Neuronal stem cell (in vitro differentiated cells): ENCODE measurements at regions not wholly inside any gene's neighbourhood (a gene's known extent, or its start where the extent isn't known, plus 50 kb on each side); places are given as distances from the start of the nearest gene placed in this dataset.

ENCODE experiments used
- DNase-seq: peaks from one replicate; pipeline ENCODE4 v3.0.0-alpha.2; 2013; ENCODE audit warnings: low spot score
- H2AFZ ChIP-seq: one replicate; pipeline ENCODE4 v1.6.1; 2013; ENCODE audit warnings: mild to moderate bottlenecking, low read length, inconsistent platforms
- H2AK5ac ChIP-seq: 2 replicates; pipeline ENCODE4 v1.6.1; 2013; ENCODE audit warnings: low read depth, mild to moderate bottlenecking, inconsistent platforms, low read length, moderate library complexity, mixed read lengths
- H2BK120ac ChIP-seq: 2 replicates; pipeline ENCODE4 v1.6.1; 2013; ENCODE audit warnings: low read depth, mild to moderate bottlenecking, inconsistent platforms, low read length, moderate library complexity, mixed read lengths
- H2BK12ac ChIP-seq: one replicate; pipeline ENCODE4 v1.6.1; 2013; ENCODE audit warnings: low read length, inconsistent platforms
- H2BK15ac ChIP-seq: 2 replicates; pipeline ENCODE4 v1.6.1; 2013; ENCODE audit warnings: mild to moderate bottlenecking, low read length, inconsistent platforms, mixed read lengths
- H2BK5ac ChIP-seq: one replicate; pipeline ENCODE4 v1.6.1; 2013; ENCODE audit warnings: inconsistent platforms, mild to moderate bottlenecking, low read length, moderate library complexity
- H3K14ac ChIP-seq: one replicate; pipeline ENCODE4 v1.6.1; 2013; ENCODE audit warnings: low read length, inconsistent platforms
- H3K18ac ChIP-seq: 2 replicates; pipeline ENCODE4 v1.6.1; 2013; ENCODE audit warnings: low read length, inconsistent platforms
- H3K23ac ChIP-seq: 2 replicates; pipeline ENCODE4 v1.6.1; 2013; ENCODE audit warnings: low read depth, mild to moderate bottlenecking, mixed read lengths, low read length, inconsistent platforms; ENCODE audit not compliant: poor library complexity
- H3K27ac ChIP-seq: replicated peaks from 3 replicates; pipeline ENCODE4 v1.5.1; 2013; ENCODE audit warnings: low read length, inconsistent platforms
- H3K27me3 ChIP-seq, 3 experiments: 2 replicates each; pipeline ENCODE4 v1.6.1; 2013; ENCODE audit warnings: low read length in 3 of 3, mild to moderate bottlenecking in 2 of 3, inconsistent platforms in 1 of 3, low read depth in 1 of 3, mixed read lengths in 1 of 3, moderate library complexity in 1 of 3; ENCODE audit not compliant: control insufficient read depth in 3 of 3, insufficient read depth in 3 of 3
- H3K36me3 ChIP-seq, 2 donors: replicated peaks in 1 of 2; 2 replicates each; pipeline ENCODE4 v1.6.1; 2013; ENCODE audit warnings: low read length in 2 of 2; ENCODE audit not compliant: control insufficient read depth in 2 of 2, insufficient read depth in 2 of 2
- H3K4ac ChIP-seq: 2 replicates; pipeline ENCODE4 v1.6.1; 2013; ENCODE audit warnings: inconsistent platforms, mild to moderate bottlenecking, low read length, moderate library complexity
- H3K4me1 ChIP-seq, 2 donors: 1 replicate in 1 of 2; 2 replicates in 1 of 2; pipeline ENCODE4 v1.6.1; 2013; ENCODE audit warnings: low read length in 2 of 2, low read depth in 1 of 2; ENCODE audit not compliant: control insufficient read depth in 2 of 2, insufficient read depth in 1 of 2
- H3K4me2 ChIP-seq: one replicate; pipeline ENCODE4 v1.6.1; 2013; ENCODE audit warnings: mild to moderate bottlenecking, low read length, inconsistent platforms; ENCODE audit not compliant: insufficient read depth, poor library complexity, severe bottlenecking
- H3K4me3 ChIP-seq, 2 donors: 2 replicates each; pipeline ENCODE4 v1.5.1; 2013; ENCODE audit warnings: low read length in 2 of 2, mild to moderate bottlenecking in 2 of 2, inconsistent platforms in 1 of 2, moderate library complexity in 1 of 2
- H3K79me1 ChIP-seq: one replicate; pipeline ENCODE4 v1.6.1; 2013; ENCODE audit warnings: low read depth, mild to moderate bottlenecking, inconsistent platforms, low read length, moderate library complexity
- H3K9ac ChIP-seq: one replicate; pipeline ENCODE4 v1.6.1; 2013; ENCODE audit warnings: mild to moderate bottlenecking, low read depth, low read length, inconsistent platforms; ENCODE audit not compliant: poor library complexity
- H3K9me3 ChIP-seq, 2 donors: replicated peaks in 1 of 2; 2 replicates each; pipeline versions ENCODE3 to v1.6.1; 2013; ENCODE audit warnings: low read length in 2 of 2, mild to moderate bottlenecking in 2 of 2, inconsistent platforms in 1 of 2, low read depth in 1 of 2, mixed read lengths in 1 of 2, moderate library complexity in 1 of 2; ENCODE audit not compliant: control insufficient read depth in 2 of 2, insufficient read depth in 1 of 2
- H4K8ac ChIP-seq: one replicate; pipeline ENCODE4 v1.6.1; 2013; ENCODE audit warnings: low read depth, mild to moderate bottlenecking, inconsistent platforms, low read length, moderate library complexity
- H4K91ac ChIP-seq: one replicate; pipeline ENCODE4 v1.6.1; 2013; ENCODE audit warnings: low read length, low read depth, mild to moderate bottlenecking, inconsistent platforms; ENCODE audit not compliant: poor library complexity
- WGBS, 2 donors: extraction: QIAGEN DNeasy Blood & Tissue Kit; methylation state at CpG; one replicate each; pipeline ENCODE4 v1.1.7; 2013; ENCODE audit warnings: missing lambda C conversion rate in 2 of 2, mixed read lengths in 1 of 2; ENCODE audit not compliant: insufficient read length in 2 of 2, insufficient replicate concordance in 1 of 2; ENCODE audit errors: extremely low coverage in 2 of 2; 5-methylcytosine and 5-hydroxymethylcytosine counted together

- H3K36me3 ChIP-seq, result no peaks in the 10 kb centered on the region
- no peak overlapping the region for H2BK120ac ChIP-seq
- no peak overlapping the region for H2BK15ac ChIP-seq
- H3K4me1 ChIP-seq, result no peaks in the 10 kb centered on the region
- no peak overlapping the region for H3K14ac ChIP-seq
- H3K18ac ChIP-seq, result no peak overlapping the region
- H4K8ac ChIP-seq, result no peak overlapping the region
- H2BK12ac ChIP-seq, result no peak overlapping the region
- H3K23ac ChIP-seq, result no peak overlapping the region
- H3K9ac ChIP-seq, result no peak overlapping the region
- H3K9me3 ChIP-seq, result no peaks in the 10 kb centered on the region
- H3K4me2 ChIP-seq, result no peak overlapping the region
- DNase-seq, result no peak
- no peak overlapping the region for H3K4me3 ChIP-seq
- no CpG with 5 or more reads among the region's 1 CpG for WGBS, 2 donors
- H3K27ac ChIP-seq, result no peak overlapping the region
- H3K79me1 ChIP-seq, result no peaks in the 10 kb centered on the region
- H3K27me3 ChIP-seq, result no peaks in the 10 kb centered on the region
- H3K4ac ChIP-seq, result no peak overlapping the region
- no peak overlapping the region for H4K91ac ChIP-seq
- H2BK5ac ChIP-seq, result no peak overlapping the region
- H2AFZ ChIP-seq, result no peak overlapping the region
- no peak overlapping the region for H2AK5ac ChIP-seq
These were observed 1995.1 kb downstream of the MRPL39 start for GRCh38 chr21:23612210-23612609.

- Histone ChIP-seq H2AFZ (no peak overlapping the region), H3K9ac (no peak overlapping the region), H3K9me3 (no peaks in the 10 kb centered on the region), H3K27ac (no peak overlapping the region), H2BK5ac (no peak overlapping the region), H3K14ac (no peak overlapping the region), H2BK12ac (no peak overlapping the region), H3K4me1 (no peaks in the 10 kb centered on the region), H2BK15ac (no peak overlapping the region), H3K4me3 (no peak overlapping the region), H4K91ac (no peak overlapping the region), H4K8ac (no peak overlapping the region), H3K27me3 (no peaks in the 10 kb centered on the region), H3K4ac (no peak overlapping the region), H3K79me1 (no peaks in the 10 kb centered on the region), H3K18ac (no peak overlapping the region), H2BK120ac (no peak overlapping the region), H3K23ac (no peak overlapping the region), H2AK5ac (no peak overlapping the region), H3K36me3 (no peaks in the 10 kb centered on the region), H3K4me2 (no peak overlapping the region)
- WGBS, 2 donors, result no CpG with 5 or more reads among the region's 4 CpGs
- DNase-seq, result no peak
These were observed 1999.4 kb downstream of the MRPL39 start for GRCh38 chr21:23607782-23608431.

- H3K27me3 ChIP-seq, result no peaks in the 10 kb centered on the region
- no peak overlapping the region for H3K14ac ChIP-seq
- no peak overlapping the region for H3K4ac ChIP-seq
- H3K36me3 ChIP-seq, result no peaks in the 10 kb centered on the region
- no peak overlapping the region for H3K18ac ChIP-seq
- no peak overlapping the region for H2BK15ac ChIP-seq
- no peak overlapping the region for H3K27ac ChIP-seq
- no peak overlapping the region for H2AK5ac ChIP-seq
- no peak overlapping the region for H4K91ac ChIP-seq
- H2BK5ac ChIP-seq, result no peak overlapping the region
- H3K79me1 ChIP-seq, result no peaks in the 10 kb centered on the region
- H3K9me3 ChIP-seq, result no peaks in the 10 kb centered on the region
- WGBS, 2 donors, result no CpG with 5 or more reads among the region's 4 CpGs
- no peak overlapping the region for H3K9ac ChIP-seq
- H3K4me1 ChIP-seq, result no peaks in the 10 kb centered on the region
- no peak overlapping the region for H3K4me2 ChIP-seq
- no peak overlapping the region for H2AFZ ChIP-seq
- no peak for DNase-seq
- no peak overlapping the region for H3K23ac ChIP-seq
- H3K4me3 ChIP-seq, result no peak overlapping the region
- no peak overlapping the region for H2BK120ac ChIP-seq
- no peak overlapping the region for H2BK12ac ChIP-seq
- no peak overlapping the region for H4K8ac ChIP-seq
These were observed 2005.7 kb downstream of the MRPL39 start for GRCh38 chr21:23601549-23601948.

GRCh38 chr21:23593582-23593981 lies 2013.7 kb downstream of the MRPL39 start:
- H3K27ac ChIP-seq, result no peak overlapping the region
- no peak overlapping the region for H2AFZ ChIP-seq
- no peaks in the 10 kb centered on the region for H3K36me3 ChIP-seq
- H4K91ac ChIP-seq, result no peak overlapping the region
- no peaks in the 10 kb centered on the region for H3K79me1 ChIP-seq
- no peaks in the 10 kb centered on the region for H3K27me3 ChIP-seq
- no peak for DNase-seq
- no peak overlapping the region for H3K9ac ChIP-seq
- H2BK15ac ChIP-seq, result no peak overlapping the region
- H2BK5ac ChIP-seq, result no peak overlapping the region
- H3K4me1 ChIP-seq, result no peaks in the 10 kb centered on the region
- H3K9me3 ChIP-seq, result no peaks in the 10 kb centered on the region
- no peak overlapping the region for H3K4me2 ChIP-seq
- no peak overlapping the region for H4K8ac ChIP-seq
- H3K14ac ChIP-seq, result no peak overlapping the region
- H2BK12ac ChIP-seq, result no peak overlapping the region
- WGBS, 2 donors, result 100% methylated on average over 1 of the region's 1 CpG
- no peak overlapping the region for H3K18ac ChIP-seq
- no peak overlapping the region for H3K4ac ChIP-seq
- no peak overlapping the region for H2BK120ac ChIP-seq
- H2AK5ac ChIP-seq, result no peak overlapping the region
- no peak overlapping the region for H3K4me3 ChIP-seq
- no peak overlapping the region for H3K23ac ChIP-seq
